Esophagus muscularis mucosa (tissue), 3 donors: ENCODE measurements at regions not wholly inside any gene's neighbourhood (a gene's known extent, or its start where the extent isn't known, plus 50 kb on each side); places are given as distances from the start of the nearest gene placed in this dataset.

Experiments
- POLR2A ChIP-seq: fragments of 450-650 bp; IDR thresholded peaks from one replicate; pipeline ENCODE4 v1.6.1; 2017; ENCODE audit warnings: antibody characterized with exemption, moderate library complexity, mild to moderate bottlenecking, low read depth
- POLR2AphosphoS5 ChIP-seq, 2 donors: sonication (generic); formaldehyde crosslinking; IDR thresholded peaks; one replicate each; pipeline ENCODE4 v1.6.1; 2017; ENCODE audit warnings: antibody characterized with exemption in 2 of 2
- TF ChIP-seq, protein P1 (sequence below), 3 experiments: fragments of 200-600 bp in 2 of 3; fragments of 450-650 bp in 1 of 3; sonication (generic) in 2 of 3; IDR thresholded peaks; one replicate each; pipeline ENCODE4 v1.5.1; 2017 to 2019; ENCODE audit warnings: antibody characterized with exemption in 3 of 3, mild to moderate bottlenecking in 2 of 3, moderate library complexity in 1 of 3

DNA sequence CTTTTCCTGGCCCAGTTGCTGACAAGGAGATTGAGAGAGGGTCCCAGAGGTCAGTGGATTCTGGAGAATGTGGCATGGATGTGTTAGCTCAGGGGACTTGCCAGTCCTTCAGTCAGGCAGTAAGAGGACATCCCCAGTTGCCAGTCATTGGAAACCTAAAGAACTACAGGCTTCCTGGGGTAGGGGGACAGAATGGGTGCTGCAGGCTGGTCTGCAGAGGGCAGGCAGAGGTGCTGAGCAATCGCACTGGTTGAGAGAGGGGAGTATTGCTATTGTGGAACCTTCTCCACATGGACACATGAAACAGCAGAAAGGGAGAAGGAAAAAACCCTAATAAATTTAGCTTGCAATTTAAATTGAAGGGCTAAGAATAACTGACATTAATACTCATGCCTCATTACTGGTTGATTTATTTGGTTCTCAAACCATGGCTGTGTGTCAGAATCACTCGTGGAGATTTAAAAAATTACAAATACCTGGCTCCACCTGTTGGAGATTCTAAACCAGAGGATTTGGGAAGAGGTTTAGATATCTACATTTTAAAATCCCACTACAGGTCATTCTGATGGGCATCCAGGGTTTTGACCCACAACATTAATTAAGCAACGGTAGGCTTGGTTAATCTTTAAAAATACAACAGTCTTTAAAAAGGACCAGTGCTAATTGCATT lies 71.2 kb upstream of the SLC38A2 start:
- TF ChIP-seq, protein P1, sequence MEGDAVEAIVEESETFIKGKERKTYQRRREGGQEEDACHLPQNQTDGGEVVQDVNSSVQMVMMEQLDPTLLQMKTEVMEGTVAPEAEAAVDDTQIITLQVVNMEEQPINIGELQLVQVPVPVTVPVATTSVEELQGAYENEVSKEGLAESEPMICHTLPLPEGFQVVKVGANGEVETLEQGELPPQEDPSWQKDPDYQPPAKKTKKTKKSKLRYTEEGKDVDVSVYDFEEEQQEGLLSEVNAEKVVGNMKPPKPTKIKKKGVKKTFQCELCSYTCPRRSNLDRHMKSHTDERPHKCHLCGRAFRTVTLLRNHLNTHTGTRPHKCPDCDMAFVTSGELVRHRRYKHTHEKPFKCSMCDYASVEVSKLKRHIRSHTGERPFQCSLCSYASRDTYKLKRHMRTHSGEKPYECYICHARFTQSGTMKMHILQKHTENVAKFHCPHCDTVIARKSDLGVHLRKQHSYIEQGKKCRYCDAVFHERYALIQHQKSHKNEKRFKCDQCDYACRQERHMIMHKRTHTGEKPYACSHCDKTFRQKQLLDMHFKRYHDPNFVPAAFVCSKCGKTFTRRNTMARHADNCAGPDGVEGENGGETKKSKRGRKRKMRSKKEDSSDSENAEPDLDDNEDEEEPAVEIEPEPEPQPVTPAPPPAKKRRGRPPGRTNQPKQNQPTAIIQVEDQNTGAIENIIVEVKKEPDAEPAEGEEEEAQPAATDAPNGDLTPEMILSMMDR (IDR thresholded peaks at IDR 0.05) = no peak
- TF ChIP-seq POLR2A (no peak), POLR2AphosphoS5 (IDR thresholded peaks at IDR 0.05) (no peak)
